ENCODE measurements at regions not wholly inside any gene's neighbourhood (a gene's known extent, or its start where the extent isn't known, plus 50 kb on each side); places are given as distances from the start of the nearest gene placed in this dataset.

DNA sequence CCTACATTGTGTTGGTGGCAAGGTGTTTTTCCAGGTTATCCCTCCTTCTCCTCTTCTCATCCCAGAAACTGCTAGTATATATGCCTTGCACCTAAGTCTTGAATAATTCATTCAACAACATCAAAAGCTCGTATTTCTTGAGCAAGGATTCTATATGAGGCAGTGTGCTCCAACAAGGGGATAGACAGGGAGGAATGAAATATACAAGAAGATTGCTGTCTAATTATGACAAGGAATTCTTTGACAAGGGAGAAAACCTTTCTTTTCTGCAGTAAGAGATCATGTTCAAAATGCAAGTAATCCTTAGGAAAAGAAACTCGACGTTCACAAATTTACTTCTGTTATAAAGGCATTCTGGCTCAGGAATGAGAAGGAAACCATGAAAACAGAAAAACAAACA, 788.6 kb downstream of the TDRD15 start:
- Mint-ChIP-seq H3K4me3 (no peak overlapping the region), H3K27ac (no peak overlapping the region), H3K9me3 (peaks cover 13 to 19% of the 10 kb centered on the region in 2 donors), H3K4me1 (no peaks in the 10 kb centered on the region), H3K27me3 (ENCODE audit: low read depth in 2 of 2) (no peaks in the 10 kb centered on the region), H3K36me3 (peaks cover 11% of the 10 kb centered on the region)
- TF ChIP-seq, protein P1, sequence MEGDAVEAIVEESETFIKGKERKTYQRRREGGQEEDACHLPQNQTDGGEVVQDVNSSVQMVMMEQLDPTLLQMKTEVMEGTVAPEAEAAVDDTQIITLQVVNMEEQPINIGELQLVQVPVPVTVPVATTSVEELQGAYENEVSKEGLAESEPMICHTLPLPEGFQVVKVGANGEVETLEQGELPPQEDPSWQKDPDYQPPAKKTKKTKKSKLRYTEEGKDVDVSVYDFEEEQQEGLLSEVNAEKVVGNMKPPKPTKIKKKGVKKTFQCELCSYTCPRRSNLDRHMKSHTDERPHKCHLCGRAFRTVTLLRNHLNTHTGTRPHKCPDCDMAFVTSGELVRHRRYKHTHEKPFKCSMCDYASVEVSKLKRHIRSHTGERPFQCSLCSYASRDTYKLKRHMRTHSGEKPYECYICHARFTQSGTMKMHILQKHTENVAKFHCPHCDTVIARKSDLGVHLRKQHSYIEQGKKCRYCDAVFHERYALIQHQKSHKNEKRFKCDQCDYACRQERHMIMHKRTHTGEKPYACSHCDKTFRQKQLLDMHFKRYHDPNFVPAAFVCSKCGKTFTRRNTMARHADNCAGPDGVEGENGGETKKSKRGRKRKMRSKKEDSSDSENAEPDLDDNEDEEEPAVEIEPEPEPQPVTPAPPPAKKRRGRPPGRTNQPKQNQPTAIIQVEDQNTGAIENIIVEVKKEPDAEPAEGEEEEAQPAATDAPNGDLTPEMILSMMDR (IDR thresholded peaks at IDR 0.05), result no peak
- Histone ChIP-seq H3K36me3 (ENCODE audit: control insufficient read depth, insufficient read depth, low read length) (no peaks in the 10 kb centered on the region), H3K27ac (ENCODE audit: low read length) (no peak overlapping the region), H3K27me3 (ENCODE audit: control insufficient read depth, insufficient read depth, low read length) (no peaks in the 10 kb centered on the region), H3K4me1 (ENCODE audit: control insufficient read depth, insufficient read depth, low read length) (no peaks in the 10 kb centered on the region), H3K9me3 (ENCODE audit: control insufficient read depth, insufficient read depth, low read length) (peaks cover 7% of the 10 kb centered on the region), H3K4me3 (ENCODE audit: low read length) (no peak overlapping the region)
- 100% methylated on average over 2 of the region's 3 CpGs for WGBS (ENCODE audit: insufficient coverage)
- intact Hi-C loops (cut with micrococcal nuclease), result no loop called here
- DNase-seq, result no peak
- no peak for ATAC-seq

DNA sequence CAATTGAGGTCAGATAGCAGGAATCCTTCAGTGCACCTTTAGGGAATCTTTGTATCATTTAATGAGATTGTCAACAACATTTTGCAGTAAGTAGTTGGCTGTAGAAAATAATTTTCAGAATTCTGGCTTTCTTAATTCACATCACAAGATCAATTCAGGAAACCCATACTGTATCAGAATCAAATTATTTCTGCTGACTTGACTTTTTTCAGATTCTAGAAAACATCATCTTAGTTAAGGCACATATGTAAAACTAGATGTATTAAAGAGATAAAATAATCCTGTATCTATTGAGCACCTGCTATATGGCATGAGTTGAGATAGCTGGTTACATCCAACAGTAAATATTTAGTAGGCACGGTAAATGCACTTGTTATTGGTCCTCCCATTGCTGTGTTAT, 791.4 kb downstream of the TDRD15 start:
- Histone ChIP-seq H3K9me3 (ENCODE audit: control insufficient read depth, insufficient read depth, low read length) (peaks cover 7% of the 10 kb centered on the region), H3K27me3 (ENCODE audit: control insufficient read depth, insufficient read depth, low read length) (no peaks in the 10 kb centered on the region), H3K4me3 (ENCODE audit: low read length) (no peak overlapping the region), H3K36me3 (ENCODE audit: control insufficient read depth, insufficient read depth, low read length) (no peaks in the 10 kb centered on the region), H3K27ac (ENCODE audit: low read length) (no peak overlapping the region), H3K4me1 (ENCODE audit: control insufficient read depth, insufficient read depth, low read length) (no peaks in the 10 kb centered on the region)
- no peaks in the 10 kb centered on the region for H3K4me1 Mint-ChIP-seq
- H3K27ac Mint-ChIP-seq, result no peak overlapping the region
- intact Hi-C loops (cut with micrococcal nuclease), result no loop called here
- no peaks in the 10 kb centered on the region for H3K27me3 Mint-ChIP-seq (ENCODE audit: low read depth in 2 of 2)
- TF ChIP-seq, protein P1 (IDR thresholded peaks at IDR 0.05), result no peak
- peaks cover 11% of the 10 kb centered on the region for H3K36me3 Mint-ChIP-seq
- H3K9me3 Mint-ChIP-seq, result peaks cover 13 to 25% of the 10 kb centered on the region in 2 donors
- no peak overlapping the region for H3K4me3 Mint-ChIP-seq
- WGBS (ENCODE audit: insufficient coverage), result no CpG with 5 or more reads among the region's 1 CpG
- ATAC-seq, result no peak
- no peak for DNase-seq

DNA sequence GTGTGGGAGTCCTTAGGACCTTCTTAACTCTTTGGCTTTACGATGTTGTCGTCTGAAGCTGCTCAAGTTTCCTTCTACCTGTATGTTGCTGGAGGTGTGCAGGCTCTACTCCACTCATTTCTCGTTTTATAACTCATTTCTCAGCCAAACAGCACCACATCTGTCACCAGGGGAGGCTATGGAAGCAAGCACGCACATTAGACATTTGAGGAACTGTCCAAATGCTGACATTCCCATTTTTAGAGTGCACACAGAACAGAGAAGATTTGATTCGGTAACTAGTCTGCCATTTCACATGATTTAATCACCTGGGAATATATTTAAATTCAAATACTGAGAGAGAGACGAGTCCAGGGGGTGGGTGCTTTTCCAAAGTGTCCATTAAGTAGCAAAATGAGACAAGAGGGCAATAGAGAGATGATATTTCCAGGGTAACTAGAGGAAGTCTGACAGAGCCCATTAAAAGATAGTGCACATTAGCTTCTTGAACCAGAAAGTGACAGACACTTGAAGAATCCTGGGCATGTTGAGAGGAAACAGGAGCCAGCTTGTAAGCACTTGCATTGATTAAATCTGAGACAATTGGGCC, 793.3 kb downstream of the TDRD15 start:
- Mint-ChIP-seq H3K36me3 (peaks cover 6% of the 10 kb centered on the region), H3K4me3 (no peak overlapping the region), H3K27ac (no peak overlapping the region), H3K4me1 (no peaks in the 10 kb centered on the region), H3K9me3 (peaks cover 8 to 16% of the 10 kb centered on the region in 2 donors), H3K27me3 (ENCODE audit: low read depth in 2 of 2) (no peaks in the 10 kb centered on the region)
- ATAC-seq (no peak), DNase-seq (no peak)
- intact Hi-C loops (cut with micrococcal nuclease), result no loop called here
- Histone ChIP-seq H3K4me3 (ENCODE audit: low read length) (no peak overlapping the region), H3K27ac (ENCODE audit: low read length) (no peak overlapping the region), H3K9me3 (ENCODE audit: control insufficient read depth, insufficient read depth, low read length) (peaks cover 4% of the 10 kb centered on the region), H3K36me3 (ENCODE audit: control insufficient read depth, insufficient read depth, low read length) (no peaks in the 10 kb centered on the region), H3K27me3 (ENCODE audit: control insufficient read depth, insufficient read depth, low read length) (no peaks in the 10 kb centered on the region), H3K4me1 (ENCODE audit: control insufficient read depth, insufficient read depth, low read length) (no peaks in the 10 kb centered on the region)
- TF ChIP-seq, protein P1 (IDR thresholded peaks at IDR 0.05), result no peak
- 51% methylated on average over 5 of the region's 6 CpGs for WGBS (ENCODE audit: insufficient coverage)

DNA sequence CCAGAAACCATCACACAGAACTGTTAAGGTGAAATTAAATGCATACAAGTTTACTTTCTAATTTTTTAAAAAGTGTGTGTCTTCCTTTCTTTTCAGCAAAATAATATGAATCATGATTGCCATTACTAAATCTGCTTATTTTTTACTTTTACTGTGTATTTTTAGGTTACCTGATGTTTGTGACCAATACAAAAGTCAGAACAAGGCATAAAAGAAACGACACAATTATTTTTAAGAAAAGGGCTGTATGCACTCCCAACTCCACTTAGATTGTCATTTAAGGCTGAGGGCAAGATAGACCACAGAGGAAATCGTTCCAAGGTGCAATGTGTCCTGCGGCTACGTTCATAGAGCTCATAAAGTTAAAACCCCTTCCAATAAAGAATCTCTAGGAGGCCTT, 797.0 kb downstream of the TDRD15 start:
- peaks cover 11 to 26% of the 10 kb centered on the region in 2 donors for H3K9me3 Mint-ChIP-seq
- no peaks in the 10 kb centered on the region for H3K27me3 ChIP-seq (ENCODE audit: control insufficient read depth, insufficient read depth, low read length)
- intact Hi-C loops (cut with micrococcal nuclease), result no loop called here
- 58% methylated on average over 4 of the region's 4 CpGs for WGBS (ENCODE audit: insufficient coverage)
- no peak overlapping the region for H3K27ac ChIP-seq (ENCODE audit: low read length)
- H3K36me3 ChIP-seq (ENCODE audit: control insufficient read depth, insufficient read depth, low read length), result no peaks in the 10 kb centered on the region
- ATAC-seq, result no peak
- no peaks in the 10 kb centered on the region for H3K36me3 Mint-ChIP-seq
- no peaks in the 10 kb centered on the region for H3K27me3 Mint-ChIP-seq (ENCODE audit: low read depth in 2 of 2)
- H3K4me1 Mint-ChIP-seq, result no peaks in the 10 kb centered on the region
- no peak overlapping the region for H3K4me3 ChIP-seq (ENCODE audit: low read length)
- DNase-seq, result no peak
- no peak overlapping the region for H3K27ac Mint-ChIP-seq
- H3K4me1 ChIP-seq (ENCODE audit: control insufficient read depth, insufficient read depth, low read length), result no peaks in the 10 kb centered on the region
- TF ChIP-seq, protein P1 (IDR thresholded peaks at IDR 0.05), result no peak
- H3K9me3 ChIP-seq (ENCODE audit: control insufficient read depth, insufficient read depth, low read length), result peaks cover 4% of the 10 kb centered on the region
- no peak overlapping the region for H3K4me3 Mint-ChIP-seq
